Brain microvascular endothelial cell (primary cell): ENCODE measurements at regions not wholly inside any gene's neighbourhood (a gene's known extent, or its start where the extent isn't known, plus 50 kb on each side); places are given as distances from the start of the nearest gene placed in this dataset.

Experiments
- DNase-seq: peaks from one replicate; pipeline ENCODE4 v3.0.0-alpha.2; 2020
- H3K27ac ChIP-seq: fragments of 250-450 bp; sonication (Bioruptor Pico); 2 replicates; pipeline ENCODE4 v1.5.1; 2020; ENCODE audit warnings: mild to moderate bottlenecking, moderate library complexity
- H3K27me3 ChIP-seq: fragments of 250-450 bp; sonication (Bioruptor Pico); replicated peaks from 2 replicates; pipeline ENCODE4 v1.5.1; 2020; ENCODE audit warnings: mild to moderate bottlenecking
- H3K36me3 ChIP-seq: fragments of 250-450 bp; sonication (Bioruptor Pico); replicated peaks from 2 replicates; pipeline ENCODE4 v1.5.1; 2020; ENCODE audit warnings: mild to moderate bottlenecking
- H3K4me3 ChIP-seq: 2 replicates; pipeline ENCODE4 v1.5.1; 2011; ENCODE audit warnings: low read depth, mild to moderate bottlenecking, control low read depth, low read length, moderate library complexity
- in situ Hi-C: cut with HindIII; loops from 2 replicates; pipeline ENCODE4 v1.10.0; 2017; ENCODE audit warnings: low sequenced_read_pairs, low pct_ligation_motif_present
- TF ChIP-seq, protein P1 (sequence below): IDR thresholded peaks from 2 replicates; pipeline ENCODE4 v1.5.1; 2011; ENCODE audit warnings: low read depth, mild to moderate bottlenecking, moderate library complexity, low read length, control low read depth, inconsistent platforms; ENCODE audit errors: missing control alignments

DNA sequence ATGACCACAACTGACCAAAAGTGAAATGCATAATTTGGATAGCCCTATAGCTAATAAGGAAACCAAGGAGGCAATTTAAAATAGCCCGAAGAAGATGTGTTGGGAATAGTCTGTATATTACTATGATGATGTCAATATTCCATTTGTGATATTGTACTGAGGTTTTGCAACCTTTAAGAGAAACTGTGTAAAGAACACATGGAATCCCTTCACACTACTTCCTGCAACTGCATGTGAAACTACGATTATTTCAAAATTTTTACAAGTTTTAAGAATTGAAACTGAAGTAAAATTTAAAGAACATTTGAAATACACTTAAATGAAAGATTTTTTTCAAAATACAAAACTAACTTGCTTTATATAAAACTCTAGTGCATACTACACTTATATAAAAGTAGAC lies 504.3 kb upstream of the ID2 start:
- TF ChIP-seq, protein P1, sequence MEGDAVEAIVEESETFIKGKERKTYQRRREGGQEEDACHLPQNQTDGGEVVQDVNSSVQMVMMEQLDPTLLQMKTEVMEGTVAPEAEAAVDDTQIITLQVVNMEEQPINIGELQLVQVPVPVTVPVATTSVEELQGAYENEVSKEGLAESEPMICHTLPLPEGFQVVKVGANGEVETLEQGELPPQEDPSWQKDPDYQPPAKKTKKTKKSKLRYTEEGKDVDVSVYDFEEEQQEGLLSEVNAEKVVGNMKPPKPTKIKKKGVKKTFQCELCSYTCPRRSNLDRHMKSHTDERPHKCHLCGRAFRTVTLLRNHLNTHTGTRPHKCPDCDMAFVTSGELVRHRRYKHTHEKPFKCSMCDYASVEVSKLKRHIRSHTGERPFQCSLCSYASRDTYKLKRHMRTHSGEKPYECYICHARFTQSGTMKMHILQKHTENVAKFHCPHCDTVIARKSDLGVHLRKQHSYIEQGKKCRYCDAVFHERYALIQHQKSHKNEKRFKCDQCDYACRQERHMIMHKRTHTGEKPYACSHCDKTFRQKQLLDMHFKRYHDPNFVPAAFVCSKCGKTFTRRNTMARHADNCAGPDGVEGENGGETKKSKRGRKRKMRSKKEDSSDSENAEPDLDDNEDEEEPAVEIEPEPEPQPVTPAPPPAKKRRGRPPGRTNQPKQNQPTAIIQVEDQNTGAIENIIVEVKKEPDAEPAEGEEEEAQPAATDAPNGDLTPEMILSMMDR: no peak
- no peak for DNase-seq
- H3K27ac ChIP-seq: no peak overlapping the region
- in situ Hi-C loops: no loop called here
- H3K27me3 ChIP-seq: no peaks in the 10 kb centered on the region
- H3K4me3 ChIP-seq: no peak overlapping the region
- H3K36me3 ChIP-seq: no peaks in the 10 kb centered on the region

DNA sequence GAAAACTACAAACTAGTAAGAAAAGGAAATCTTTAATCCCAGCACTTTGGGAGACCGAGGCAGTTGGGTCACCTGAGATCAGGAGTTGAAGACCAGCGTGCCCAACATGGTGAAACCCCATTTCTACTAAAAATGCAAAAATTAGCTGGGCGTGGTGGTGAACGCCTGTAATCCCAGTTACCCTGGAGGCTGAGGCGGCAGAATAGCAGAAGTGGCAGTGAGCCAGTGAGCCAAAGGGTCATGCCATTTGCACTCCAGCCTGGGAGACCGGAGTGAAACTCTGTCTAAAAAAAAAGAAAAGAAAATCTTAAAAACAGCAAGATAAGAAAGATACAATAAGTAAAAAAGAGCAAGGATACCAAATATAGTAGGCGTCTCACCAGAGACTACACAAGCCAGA lies 502.9 kb upstream of the ID2 start:
- in situ Hi-C loops: no loop called here
- DNase-seq: no peak
- TF ChIP-seq, protein P1: no peak
- Histone ChIP-seq H3K4me3 (no peak overlapping the region), H3K36me3 (no peaks in the 10 kb centered on the region), H3K27ac (no peak overlapping the region), H3K27me3 (no peaks in the 10 kb centered on the region)

DNA sequence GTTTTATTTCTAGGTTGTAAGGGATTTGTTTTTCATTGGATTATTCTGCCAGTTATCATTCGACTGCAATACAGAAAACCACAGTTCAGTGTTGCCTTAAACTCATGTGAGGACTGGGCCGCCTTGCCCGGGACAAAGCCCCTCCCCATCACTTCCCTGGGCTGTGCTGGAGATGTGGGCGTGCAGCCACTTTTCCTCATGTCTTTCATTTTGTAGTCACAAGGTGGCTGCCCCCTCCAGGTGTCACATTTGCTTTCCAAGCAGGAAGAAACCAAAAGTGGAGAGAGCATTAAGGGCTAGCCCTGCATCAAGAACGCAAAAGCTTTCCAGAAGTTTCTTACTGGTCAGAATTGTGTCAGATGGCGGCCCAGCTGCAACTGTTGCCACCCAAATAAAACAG lies 492.5 kb upstream of the ID2 start:
- no peaks in the 10 kb centered on the region for H3K27me3 ChIP-seq
- in situ Hi-C loops: no loop called here
- TF ChIP-seq, protein P1: no peak

DNA sequence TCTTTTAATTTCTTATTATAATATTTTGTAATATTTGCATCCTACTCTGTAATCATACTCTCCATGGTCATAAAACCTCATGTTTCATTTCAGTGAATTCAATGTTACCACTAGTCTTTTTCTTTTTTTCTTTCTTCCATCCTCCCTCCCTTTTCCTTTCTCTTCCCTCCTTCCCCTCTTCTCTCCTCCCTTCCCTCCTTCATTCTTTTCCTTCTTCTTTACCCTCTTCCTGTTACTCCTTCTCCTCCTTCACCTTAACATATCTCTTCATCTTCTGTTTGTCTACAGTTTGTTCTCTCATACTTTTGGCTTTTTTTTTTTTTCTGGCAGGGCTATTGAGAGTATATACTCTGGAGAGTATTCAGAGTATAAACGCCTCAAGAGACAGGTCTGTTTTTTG lies 491.6 kb upstream of the ID2 start:
- TF ChIP-seq, protein P1: no peak
- in situ Hi-C loops: no loop called here
- DNase-seq: no peak
- Histone ChIP-seq H3K36me3 (no peaks in the 10 kb centered on the region), H3K27me3 (no peaks in the 10 kb centered on the region), H3K27ac (no peak overlapping the region), H3K4me3 (no peak overlapping the region)

More for the DNA sequence above, 492.5 kb upstream of the ID2 start:
- Histone ChIP-seq H3K27ac (no peak overlapping the region), H3K4me3 (no peak overlapping the region), H3K36me3 (no peaks in the 10 kb centered on the region)
- no peak for DNase-seq

DNA sequence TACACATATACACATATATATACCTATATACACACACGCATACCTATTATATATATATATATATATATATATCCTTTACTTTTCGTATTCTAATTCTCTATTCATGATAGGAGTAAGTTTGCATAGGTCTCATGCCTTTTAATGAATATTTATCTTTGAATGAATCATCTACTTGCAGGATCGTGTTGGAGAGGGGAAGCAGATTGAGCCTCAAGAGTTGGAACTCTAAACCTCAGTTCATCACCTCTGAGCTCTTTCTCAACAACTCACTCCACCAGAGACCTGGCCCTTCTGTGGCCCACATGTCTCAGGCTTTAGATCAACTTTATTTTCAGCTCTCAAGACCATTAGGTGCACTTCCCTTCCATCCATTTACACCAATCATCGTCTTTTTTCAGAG lies 490.4 kb upstream of the ID2 start:
- no peaks in the 10 kb centered on the region for H3K27me3 ChIP-seq
- DNase-seq: no peak
- no peak overlapping the region for H3K27ac ChIP-seq
- in situ Hi-C loops: no loop called here
- TF ChIP-seq, protein P1: no peak
- H3K36me3 ChIP-seq: no peaks in the 10 kb centered on the region
- no peak overlapping the region for H3K4me3 ChIP-seq

DNA sequence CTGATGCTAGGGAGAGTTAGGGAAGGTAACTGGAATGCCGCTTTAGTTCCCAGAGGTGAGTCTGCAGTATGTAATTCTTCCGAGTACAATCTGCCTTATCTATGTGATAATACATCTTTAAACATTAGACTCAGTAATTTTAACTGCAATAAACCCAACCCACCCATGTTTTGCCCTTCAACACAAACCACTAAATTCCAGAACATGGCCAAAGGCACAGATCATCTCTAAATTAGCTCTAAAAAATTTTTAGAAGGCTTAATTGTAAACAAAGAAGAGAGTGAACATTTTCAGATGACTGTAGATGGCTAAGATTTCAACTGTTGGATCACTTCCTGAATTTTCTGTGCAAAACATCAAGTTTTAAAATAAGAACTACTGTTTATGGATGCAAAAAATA lies 488.7 kb upstream of the ID2 start:
- H3K27me3 ChIP-seq: no peaks in the 10 kb centered on the region
- DNase-seq: no peak
- in situ Hi-C loops: no loop called here

More for the DNA sequence above, 488.7 kb upstream of the ID2 start:
- TF ChIP-seq, protein P1: no peak
- Histone ChIP-seq H3K27ac (no peak overlapping the region), H3K4me3 (no peak overlapping the region), H3K36me3 (no peaks in the 10 kb centered on the region)
